ENCODE measurements at regions not wholly inside any gene's neighbourhood (a gene's known extent, or its start where the extent isn't known, plus 50 kb on each side); places are given as distances from the start of the nearest gene placed in this dataset.

DNA sequence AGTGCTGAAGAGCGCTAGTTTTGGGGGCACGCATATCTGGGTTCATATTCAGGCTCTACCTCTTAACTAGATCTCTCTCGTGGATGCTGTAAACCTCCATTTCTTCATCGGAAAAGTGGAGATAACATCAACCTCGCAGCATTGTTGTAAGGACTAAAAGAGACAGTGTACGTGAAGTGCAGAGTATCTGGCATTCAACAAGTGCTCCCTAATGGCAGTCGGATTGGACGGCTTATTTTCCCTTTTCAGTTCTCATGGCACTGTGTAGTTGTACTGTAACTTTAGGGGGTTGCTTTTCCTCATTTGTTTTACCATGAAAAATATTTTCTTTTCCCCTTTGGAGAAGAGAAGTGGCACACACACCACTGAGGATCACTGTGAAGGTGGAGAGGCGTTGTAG is 51.4 kb upstream of the ESX1 start:
- TF ChIP-seq POLR2AphosphoS2 (conservative IDR thresholded peaks at IDR 0.05; ENCODE audit: low read length), result no peak
- TF ChIP-seq, protein P1, sequence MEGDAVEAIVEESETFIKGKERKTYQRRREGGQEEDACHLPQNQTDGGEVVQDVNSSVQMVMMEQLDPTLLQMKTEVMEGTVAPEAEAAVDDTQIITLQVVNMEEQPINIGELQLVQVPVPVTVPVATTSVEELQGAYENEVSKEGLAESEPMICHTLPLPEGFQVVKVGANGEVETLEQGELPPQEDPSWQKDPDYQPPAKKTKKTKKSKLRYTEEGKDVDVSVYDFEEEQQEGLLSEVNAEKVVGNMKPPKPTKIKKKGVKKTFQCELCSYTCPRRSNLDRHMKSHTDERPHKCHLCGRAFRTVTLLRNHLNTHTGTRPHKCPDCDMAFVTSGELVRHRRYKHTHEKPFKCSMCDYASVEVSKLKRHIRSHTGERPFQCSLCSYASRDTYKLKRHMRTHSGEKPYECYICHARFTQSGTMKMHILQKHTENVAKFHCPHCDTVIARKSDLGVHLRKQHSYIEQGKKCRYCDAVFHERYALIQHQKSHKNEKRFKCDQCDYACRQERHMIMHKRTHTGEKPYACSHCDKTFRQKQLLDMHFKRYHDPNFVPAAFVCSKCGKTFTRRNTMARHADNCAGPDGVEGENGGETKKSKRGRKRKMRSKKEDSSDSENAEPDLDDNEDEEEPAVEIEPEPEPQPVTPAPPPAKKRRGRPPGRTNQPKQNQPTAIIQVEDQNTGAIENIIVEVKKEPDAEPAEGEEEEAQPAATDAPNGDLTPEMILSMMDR (IDR thresholded peaks at IDR 0.05), result no peak
- no peak for TF ChIP-seq CHD2 (IDR thresholded peaks at IDR 0.05; ENCODE audit: low read length, partially characterized antibody)
- TF ChIP-seq, protein P2, sequence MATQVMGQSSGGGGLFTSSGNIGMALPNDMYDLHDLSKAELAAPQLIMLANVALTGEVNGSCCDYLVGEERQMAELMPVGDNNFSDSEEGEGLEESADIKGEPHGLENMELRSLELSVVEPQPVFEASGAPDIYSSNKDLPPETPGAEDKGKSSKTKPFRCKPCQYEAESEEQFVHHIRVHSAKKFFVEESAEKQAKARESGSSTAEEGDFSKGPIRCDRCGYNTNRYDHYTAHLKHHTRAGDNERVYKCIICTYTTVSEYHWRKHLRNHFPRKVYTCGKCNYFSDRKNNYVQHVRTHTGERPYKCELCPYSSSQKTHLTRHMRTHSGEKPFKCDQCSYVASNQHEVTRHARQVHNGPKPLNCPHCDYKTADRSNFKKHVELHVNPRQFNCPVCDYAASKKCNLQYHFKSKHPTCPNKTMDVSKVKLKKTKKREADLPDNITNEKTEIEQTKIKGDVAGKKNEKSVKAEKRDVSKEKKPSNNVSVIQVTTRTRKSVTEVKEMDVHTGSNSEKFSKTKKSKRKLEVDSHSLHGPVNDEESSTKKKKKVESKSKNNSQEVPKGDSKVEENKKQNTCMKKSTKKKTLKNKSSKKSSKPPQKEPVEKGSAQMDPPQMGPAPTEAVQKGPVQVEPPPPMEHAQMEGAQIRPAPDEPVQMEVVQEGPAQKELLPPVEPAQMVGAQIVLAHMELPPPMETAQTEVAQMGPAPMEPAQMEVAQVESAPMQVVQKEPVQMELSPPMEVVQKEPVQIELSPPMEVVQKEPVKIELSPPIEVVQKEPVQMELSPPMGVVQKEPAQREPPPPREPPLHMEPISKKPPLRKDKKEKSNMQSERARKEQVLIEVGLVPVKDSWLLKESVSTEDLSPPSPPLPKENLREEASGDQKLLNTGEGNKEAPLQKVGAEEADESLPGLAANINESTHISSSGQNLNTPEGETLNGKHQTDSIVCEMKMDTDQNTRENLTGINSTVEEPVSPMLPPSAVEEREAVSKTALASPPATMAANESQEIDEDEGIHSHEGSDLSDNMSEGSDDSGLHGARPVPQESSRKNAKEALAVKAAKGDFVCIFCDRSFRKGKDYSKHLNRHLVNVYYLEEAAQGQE (IDR thresholded peaks at IDR 0.05), result no peak
- no peak for TF ChIP-seq CBX2 (IDR thresholded peaks at IDR 0.05; ENCODE audit: borderline replicate concordance, low read depth)
- TF ChIP-seq EP300 (IDR thresholded peaks at IDR 0.05), result no peak
- TF ChIP-seq KDM1A (IDR thresholded peaks at IDR 0.05; ENCODE audit: low read depth), result no peak
- TF ChIP-seq ZC3H11A (IDR thresholded peaks at IDR 0.05), result no peak
- no peak for TF ChIP-seq JUNB (IDR thresholded peaks at IDR 0.05)
- no peak for TF ChIP-seq POLR2A (IDR thresholded peaks at IDR 0.05; ENCODE audit: low read length)
- TF ChIP-seq, protein P3, sequence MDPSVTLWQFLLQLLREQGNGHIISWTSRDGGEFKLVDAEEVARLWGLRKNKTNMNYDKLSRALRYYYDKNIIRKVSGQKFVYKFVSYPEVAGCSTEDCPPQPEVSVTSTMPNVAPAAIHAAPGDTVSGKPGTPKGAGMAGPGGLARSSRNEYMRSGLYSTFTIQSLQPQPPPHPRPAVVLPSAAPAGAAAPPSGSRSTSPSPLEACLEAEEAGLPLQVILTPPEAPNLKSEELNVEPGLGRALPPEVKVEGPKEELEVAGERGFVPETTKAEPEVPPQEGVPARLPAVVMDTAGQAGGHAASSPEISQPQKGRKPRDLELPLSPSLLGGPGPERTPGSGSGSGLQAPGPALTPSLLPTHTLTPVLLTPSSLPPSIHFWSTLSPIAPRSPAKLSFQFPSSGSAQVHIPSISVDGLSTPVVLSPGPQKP (IDR thresholded peaks at IDR 0.05; ENCODE audit: low read depth, low read length), result no peak

Measured in A549 (cell line).